ENCODE measurements at regions not wholly inside any gene's neighbourhood (a gene's known extent, or its start where the extent isn't known, plus 50 kb on each side); places are given as distances from the start of the nearest gene placed in this dataset.

DNA sequence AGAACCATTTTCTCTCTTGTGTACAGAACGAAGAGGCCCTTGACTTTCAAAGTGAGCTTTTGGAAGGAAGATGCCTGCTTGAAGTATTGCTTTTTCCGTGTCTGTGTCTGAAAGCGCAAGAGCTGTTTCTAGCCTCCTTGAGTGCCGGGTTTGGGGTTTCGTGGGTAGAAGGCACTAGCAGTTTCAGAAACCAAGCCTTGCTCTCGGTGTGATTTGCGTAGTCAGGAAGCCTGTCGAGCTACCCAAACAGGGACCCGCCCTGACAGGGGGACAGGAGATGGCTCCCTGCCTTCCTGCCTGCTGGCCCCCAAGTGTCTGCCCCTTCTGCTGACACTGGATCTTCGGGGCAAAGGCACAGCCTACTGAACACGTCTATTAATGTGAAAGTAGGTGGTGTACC, 322.0 kb downstream of the MAF start (continued):
- TF ChIP-seq, protein P1, sequence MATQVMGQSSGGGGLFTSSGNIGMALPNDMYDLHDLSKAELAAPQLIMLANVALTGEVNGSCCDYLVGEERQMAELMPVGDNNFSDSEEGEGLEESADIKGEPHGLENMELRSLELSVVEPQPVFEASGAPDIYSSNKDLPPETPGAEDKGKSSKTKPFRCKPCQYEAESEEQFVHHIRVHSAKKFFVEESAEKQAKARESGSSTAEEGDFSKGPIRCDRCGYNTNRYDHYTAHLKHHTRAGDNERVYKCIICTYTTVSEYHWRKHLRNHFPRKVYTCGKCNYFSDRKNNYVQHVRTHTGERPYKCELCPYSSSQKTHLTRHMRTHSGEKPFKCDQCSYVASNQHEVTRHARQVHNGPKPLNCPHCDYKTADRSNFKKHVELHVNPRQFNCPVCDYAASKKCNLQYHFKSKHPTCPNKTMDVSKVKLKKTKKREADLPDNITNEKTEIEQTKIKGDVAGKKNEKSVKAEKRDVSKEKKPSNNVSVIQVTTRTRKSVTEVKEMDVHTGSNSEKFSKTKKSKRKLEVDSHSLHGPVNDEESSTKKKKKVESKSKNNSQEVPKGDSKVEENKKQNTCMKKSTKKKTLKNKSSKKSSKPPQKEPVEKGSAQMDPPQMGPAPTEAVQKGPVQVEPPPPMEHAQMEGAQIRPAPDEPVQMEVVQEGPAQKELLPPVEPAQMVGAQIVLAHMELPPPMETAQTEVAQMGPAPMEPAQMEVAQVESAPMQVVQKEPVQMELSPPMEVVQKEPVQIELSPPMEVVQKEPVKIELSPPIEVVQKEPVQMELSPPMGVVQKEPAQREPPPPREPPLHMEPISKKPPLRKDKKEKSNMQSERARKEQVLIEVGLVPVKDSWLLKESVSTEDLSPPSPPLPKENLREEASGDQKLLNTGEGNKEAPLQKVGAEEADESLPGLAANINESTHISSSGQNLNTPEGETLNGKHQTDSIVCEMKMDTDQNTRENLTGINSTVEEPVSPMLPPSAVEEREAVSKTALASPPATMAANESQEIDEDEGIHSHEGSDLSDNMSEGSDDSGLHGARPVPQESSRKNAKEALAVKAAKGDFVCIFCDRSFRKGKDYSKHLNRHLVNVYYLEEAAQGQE (IDR thresholded peaks at IDR 0.05): no peak
- TF ChIP-seq, protein P2, sequence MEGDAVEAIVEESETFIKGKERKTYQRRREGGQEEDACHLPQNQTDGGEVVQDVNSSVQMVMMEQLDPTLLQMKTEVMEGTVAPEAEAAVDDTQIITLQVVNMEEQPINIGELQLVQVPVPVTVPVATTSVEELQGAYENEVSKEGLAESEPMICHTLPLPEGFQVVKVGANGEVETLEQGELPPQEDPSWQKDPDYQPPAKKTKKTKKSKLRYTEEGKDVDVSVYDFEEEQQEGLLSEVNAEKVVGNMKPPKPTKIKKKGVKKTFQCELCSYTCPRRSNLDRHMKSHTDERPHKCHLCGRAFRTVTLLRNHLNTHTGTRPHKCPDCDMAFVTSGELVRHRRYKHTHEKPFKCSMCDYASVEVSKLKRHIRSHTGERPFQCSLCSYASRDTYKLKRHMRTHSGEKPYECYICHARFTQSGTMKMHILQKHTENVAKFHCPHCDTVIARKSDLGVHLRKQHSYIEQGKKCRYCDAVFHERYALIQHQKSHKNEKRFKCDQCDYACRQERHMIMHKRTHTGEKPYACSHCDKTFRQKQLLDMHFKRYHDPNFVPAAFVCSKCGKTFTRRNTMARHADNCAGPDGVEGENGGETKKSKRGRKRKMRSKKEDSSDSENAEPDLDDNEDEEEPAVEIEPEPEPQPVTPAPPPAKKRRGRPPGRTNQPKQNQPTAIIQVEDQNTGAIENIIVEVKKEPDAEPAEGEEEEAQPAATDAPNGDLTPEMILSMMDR (IDR thresholded peaks at IDR 0.05; ENCODE audit: low read depth, low read length, missing input control): no peak

DNA sequence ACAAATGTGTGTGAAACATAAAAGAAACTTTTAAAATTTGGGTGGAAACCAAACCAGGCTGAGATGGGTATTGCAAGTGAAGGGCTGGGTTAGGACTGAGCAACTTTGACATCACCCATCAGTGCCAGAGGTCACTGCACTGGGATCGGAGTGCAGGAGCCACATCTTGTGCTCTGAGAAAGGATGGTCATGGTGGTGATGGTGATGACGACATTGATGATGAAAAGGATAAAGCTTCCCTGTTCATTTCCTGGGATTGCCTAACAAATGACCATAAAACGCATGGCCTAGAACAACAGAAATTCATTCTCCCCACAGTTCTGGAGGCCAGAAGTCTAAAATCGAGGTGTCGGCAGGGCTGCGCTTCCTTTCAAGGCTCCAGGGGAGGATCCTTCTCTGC, 324.0 kb downstream of the MAF start:
- H3K9ac ChIP-seq (ENCODE audit: low read depth in 1 of 2, low read length in 2 of 2): no peak overlapping the region
- TF ChIP-seq GABPA (IDR thresholded peaks at IDR 0.05 in 1 of 2, conservative IDR thresholded peaks at IDR 0.05 in 1 of 2) (no peak), SP1 (IDR thresholded peaks at IDR 0.05) (no peak), FOXA2 (IDR thresholded peaks at IDR 0.05) (no peak)
- TF ChIP-seq, protein P3, sequence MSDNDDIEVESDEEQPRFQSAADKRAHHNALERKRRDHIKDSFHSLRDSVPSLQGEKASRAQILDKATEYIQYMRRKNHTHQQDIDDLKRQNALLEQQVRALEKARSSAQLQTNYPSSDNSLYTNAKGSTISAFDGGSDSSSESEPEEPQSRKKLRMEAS (IDR thresholded peaks at IDR 0.05): no peak
- TF ChIP-seq, protein P1 (IDR thresholded peaks at IDR 0.05): no peak
- TF ChIP-seq, protein P4, sequence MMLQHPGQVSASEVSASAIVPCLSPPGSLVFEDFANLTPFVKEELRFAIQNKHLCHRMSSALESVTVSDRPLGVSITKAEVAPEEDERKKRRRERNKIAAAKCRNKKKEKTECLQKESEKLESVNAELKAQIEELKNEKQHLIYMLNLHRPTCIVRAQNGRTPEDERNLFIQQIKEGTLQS (IDR thresholded peaks at IDR 0.05): no peak
- TF ChIP-seq, protein P5, sequence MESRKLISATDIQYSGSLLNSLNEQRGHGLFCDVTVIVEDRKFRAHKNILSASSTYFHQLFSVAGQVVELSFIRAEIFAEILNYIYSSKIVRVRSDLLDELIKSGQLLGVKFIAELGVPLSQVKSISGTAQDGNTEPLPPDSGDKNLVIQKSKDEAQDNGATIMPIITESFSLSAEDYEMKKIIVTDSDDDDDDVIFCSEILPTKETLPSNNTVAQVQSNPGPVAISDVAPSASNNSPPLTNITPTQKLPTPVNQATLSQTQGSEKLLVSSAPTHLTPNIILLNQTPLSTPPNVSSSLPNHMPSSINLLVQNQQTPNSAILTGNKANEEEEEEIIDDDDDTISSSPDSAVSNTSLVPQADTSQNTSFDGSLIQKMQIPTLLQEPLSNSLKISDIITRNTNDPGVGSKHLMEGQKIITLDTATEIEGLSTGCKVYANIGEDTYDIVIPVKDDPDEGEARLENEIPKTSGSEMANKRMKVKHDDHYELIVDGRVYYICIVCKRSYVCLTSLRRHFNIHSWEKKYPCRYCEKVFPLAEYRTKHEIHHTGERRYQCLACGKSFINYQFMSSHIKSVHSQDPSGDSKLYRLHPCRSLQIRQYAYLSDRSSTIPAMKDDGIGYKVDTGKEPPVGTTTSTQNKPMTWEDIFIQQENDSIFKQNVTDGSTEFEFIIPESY (IDR thresholded peaks at IDR 0.05): no peak
- DNase-seq (ENCODE audit: low spot score): no peak
- WGBS: 92% methylated on average over 6 of the region's 6 CpGs
- H3K27ac ChIP-seq (ENCODE audit: low read depth in 1 of 2, low read length in 2 of 2): no peak overlapping the region
- H3K36me3 ChIP-seq (ENCODE audit: control insufficient read depth in 4 of 4, insufficient read depth in 3 of 4, low read depth in 1 of 4, low read length in 3 of 4): no peaks in the 10 kb centered on the region
- no peaks in the 10 kb centered on the region for H3K27me3 ChIP-seq (ENCODE audit: control insufficient read depth in 4 of 4, insufficient read depth in 4 of 4, low read length in 3 of 4)
- H3K4me3 ChIP-seq (ENCODE audit: low read depth in 1 of 3, low read length in 3 of 3): no peak overlapping the region
- no peaks in the 10 kb centered on the region for H3K9me3 ChIP-seq (ENCODE audit: control insufficient read depth in 4 of 4, low read length in 3 of 4)
- H3K4me1 ChIP-seq (ENCODE audit: control insufficient read depth in 4 of 4, insufficient read depth in 4 of 4, low read length in 3 of 4): no peaks in the 10 kb centered on the region
